CD4-positive, alpha-beta T cell (primary cell): ENCODE measurements at regions not wholly inside any gene's neighbourhood (a gene's known extent, or its start where the extent isn't known, plus 50 kb on each side); places are given as distances from the start of the nearest gene placed in this dataset.

Experiments used
- ATAC-seq: fragments of 200-7000 bp; cut with Tn5 transposase; one replicate; pipeline ENCODE4 v1.10.0; 2022; ENCODE audit warnings: mild to moderate bottlenecking; ENCODE audit not compliant: poor library complexity
- CTCF ChIA-PET: fragments of 350-600 bp; sonication (Branson Sonifier 250); formaldehyde crosslinking; loops from one replicate; lab custom pipeline; 2021; ENCODE audit warnings: antibody characterized with exemption, inconsistent platforms; lab: Charles Lee
- POLR2A ChIA-PET: fragments of 350-600 bp; sonication (Branson Sonifier 250); formaldehyde crosslinking; loops from one replicate; lab custom pipeline; 2021; ENCODE audit warnings: antibody characterized with exemption, inconsistent platforms; lab: Charles Lee
- DNase-seq, 14 experiments: peaks; one replicate each; pipeline ENCODE4 v3.0.0-alpha.2; 2013 to 2020; ENCODE audit warnings: mixed read lengths in 2 of 14
- H3K27ac ChIP-seq, 2 donors: one replicate each; pipeline versions ENCODE4 v1.5.1 to v1.7.0; 2013; ENCODE audit warnings: low read length in 2 of 2, low read depth in 1 of 2, mild to moderate bottlenecking in 1 of 2
- H3K27me3 ChIP-seq, 2 experiments: 1 replicate in 1 of 2; 2 replicates in 1 of 2; pipeline versions ENCODE4 v1.6.1 to v1.7.0; 2013; ENCODE audit warnings: low read length in 2 of 2, control low read depth in 1 of 2, mild to moderate bottlenecking in 1 of 2, moderate library complexity in 1 of 2; ENCODE audit not compliant: insufficient read depth in 2 of 2, control insufficient read depth in 1 of 2
- H3K36me3 ChIP-seq: one replicate; pipeline ENCODE4 v1.6.1; 2013; ENCODE audit warnings: low read length, control low read depth; ENCODE audit not compliant: insufficient read depth
- H3K4me1 ChIP-seq: one replicate; pipeline ENCODE4 v1.6.1; 2013; ENCODE audit warnings: low read length, control low read depth; ENCODE audit not compliant: insufficient read depth
- H3K4me3 ChIP-seq: one replicate; pipeline ENCODE4 v1.5.1; 2013; ENCODE audit warnings: mild to moderate bottlenecking, low read length, moderate library complexity
- H3K9me3 ChIP-seq, 2 experiments: 1 replicate in 1 of 2; 2 replicates in 1 of 2; pipeline versions ENCODE4 v1.6.1 to v1.7.0; 2013; ENCODE audit warnings: low read length in 2 of 2, mild to moderate bottlenecking in 2 of 2, control low read depth in 1 of 2, moderate library complexity in 1 of 2; ENCODE audit not compliant: control insufficient read depth in 1 of 2, insufficient read depth in 1 of 2
- H3K27ac Mint-ChIP-seq: one replicate; pipeline ENCODE4 v1.8.0; 2020; ENCODE audit warnings: mixed read lengths
- H3K27me3 Mint-ChIP-seq: one replicate; pipeline ENCODE4 v1.8.0; 2021; ENCODE audit warnings: mixed read lengths
- H3K36me3 Mint-ChIP-seq: one replicate; pipeline ENCODE4 v1.8.0; 2021; ENCODE audit warnings: low read depth, mixed read lengths
- H3K4me1 Mint-ChIP-seq: one replicate; pipeline ENCODE4 v1.8.0; 2021; ENCODE audit warnings: low read depth, mixed read lengths
- H3K4me3 Mint-ChIP-seq: one replicate; pipeline ENCODE4 v1.8.0; 2020; ENCODE audit warnings: mild to moderate bottlenecking, mixed read lengths
- H3K9me3 Mint-ChIP-seq: one replicate; pipeline ENCODE4 v1.8.0; 2020; ENCODE audit warnings: mixed read lengths
- intact Hi-C, 2 experiments: fragments of 100-400 bp; cut with DNase I in 1 of 2; cut with micrococcal nuclease in 1 of 2; formaldehyde crosslinking; loops; one replicate each; pipeline versions ENCODE4 v1.15.1 to v1.9.0; 2023 to 2025; cut with DNase I, micrococcal nuclease
- TF ChIP-seq, protein P1 (sequence below): fragments of 200-600 bp; IDR thresholded peaks from one replicate; pipeline ENCODE4 v1.8.0; 2022; ENCODE audit warnings: antibody characterized with exemption, mild to moderate bottlenecking

DNA sequence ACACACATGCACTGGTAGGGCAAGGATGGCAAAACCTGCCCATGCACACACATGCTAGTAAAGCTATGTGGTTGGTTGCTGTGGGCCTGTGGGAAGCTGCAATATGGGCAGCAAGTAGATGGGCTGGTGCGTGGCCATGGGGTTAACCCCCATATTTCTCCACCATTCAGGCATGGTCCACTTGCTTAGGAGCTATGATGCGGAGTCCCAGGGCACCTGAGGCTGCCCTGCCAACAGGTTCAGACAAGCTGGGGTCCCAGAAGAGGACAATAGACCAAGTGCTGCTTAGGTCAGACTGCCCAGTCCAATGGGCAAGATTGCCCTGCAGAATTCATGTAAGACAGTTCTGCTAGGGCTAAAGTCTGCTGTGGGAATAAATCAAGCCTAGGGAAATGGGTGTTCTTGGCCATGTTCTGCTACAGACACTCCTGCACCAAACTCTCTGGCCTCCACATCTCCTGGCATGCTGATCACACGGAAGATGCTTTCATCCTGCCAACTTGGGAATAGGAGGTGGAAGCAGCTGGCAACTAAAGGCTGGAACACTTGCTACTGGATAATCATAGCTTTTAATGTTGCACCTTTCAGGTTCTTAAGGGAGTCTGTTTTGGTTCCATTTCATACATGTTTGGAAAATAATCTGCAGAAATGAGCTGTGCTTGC lies 646.3 kb upstream of the SLITRK1 start:
- no peaks in the 10 kb centered on the region for H3K36me3 ChIP-seq
- H3K36me3 Mint-ChIP-seq = no peaks in the 10 kb centered on the region
- no peaks in the 10 kb centered on the region for H3K4me1 ChIP-seq
- intact Hi-C loops = no loop called here
- no peak overlapping the region for H3K4me3 Mint-ChIP-seq
- no peak overlapping the region for H3K27ac ChIP-seq
- no peaks in the 10 kb centered on the region for H3K27me3 ChIP-seq
- H3K4me1 Mint-ChIP-seq = no peaks in the 10 kb centered on the region
- no peaks in the 10 kb centered on the region for H3K9me3 Mint-ChIP-seq
- H3K27ac Mint-ChIP-seq = no peak overlapping the region
- no peak overlapping the region for H3K4me3 ChIP-seq
- H3K27me3 Mint-ChIP-seq = no peaks in the 10 kb centered on the region
- ATAC-seq (no peak), DNase-seq (no peak)
- H3K9me3 ChIP-seq = peaks cover 0 to 9% of the 10 kb centered on the region in 2 experiments
- ChIA-PET POLR2A (no interaction called here), CTCF (no interaction called here)
- TF ChIP-seq, protein P1, sequence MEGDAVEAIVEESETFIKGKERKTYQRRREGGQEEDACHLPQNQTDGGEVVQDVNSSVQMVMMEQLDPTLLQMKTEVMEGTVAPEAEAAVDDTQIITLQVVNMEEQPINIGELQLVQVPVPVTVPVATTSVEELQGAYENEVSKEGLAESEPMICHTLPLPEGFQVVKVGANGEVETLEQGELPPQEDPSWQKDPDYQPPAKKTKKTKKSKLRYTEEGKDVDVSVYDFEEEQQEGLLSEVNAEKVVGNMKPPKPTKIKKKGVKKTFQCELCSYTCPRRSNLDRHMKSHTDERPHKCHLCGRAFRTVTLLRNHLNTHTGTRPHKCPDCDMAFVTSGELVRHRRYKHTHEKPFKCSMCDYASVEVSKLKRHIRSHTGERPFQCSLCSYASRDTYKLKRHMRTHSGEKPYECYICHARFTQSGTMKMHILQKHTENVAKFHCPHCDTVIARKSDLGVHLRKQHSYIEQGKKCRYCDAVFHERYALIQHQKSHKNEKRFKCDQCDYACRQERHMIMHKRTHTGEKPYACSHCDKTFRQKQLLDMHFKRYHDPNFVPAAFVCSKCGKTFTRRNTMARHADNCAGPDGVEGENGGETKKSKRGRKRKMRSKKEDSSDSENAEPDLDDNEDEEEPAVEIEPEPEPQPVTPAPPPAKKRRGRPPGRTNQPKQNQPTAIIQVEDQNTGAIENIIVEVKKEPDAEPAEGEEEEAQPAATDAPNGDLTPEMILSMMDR = no peak

DNA sequence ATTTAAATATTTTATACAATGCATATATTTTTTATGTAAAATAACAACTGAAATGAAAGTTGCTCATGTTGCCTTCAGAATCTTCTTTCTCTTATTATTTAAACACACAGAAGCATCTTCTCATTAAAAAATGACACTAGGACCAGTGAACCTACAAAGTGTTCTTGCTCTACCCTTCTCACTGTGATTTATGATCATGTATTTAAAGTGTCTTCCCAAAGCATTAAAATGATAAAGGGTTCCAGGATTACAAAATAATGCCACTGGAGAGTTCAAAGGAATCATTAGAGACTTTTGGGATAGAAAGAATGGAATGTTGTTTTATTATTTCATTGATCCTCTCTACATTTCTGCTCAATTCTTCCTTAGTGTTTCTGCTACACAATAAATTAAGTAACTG lies 643.6 kb upstream of the SLITRK1 start:
- intact Hi-C loops = no loop called here
- Histone ChIP-seq H3K9me3 (peaks cover 0 to 9% of the 10 kb centered on the region in 2 experiments), H3K36me3 (no peaks in the 10 kb centered on the region), H3K4me1 (no peaks in the 10 kb centered on the region), H3K4me3 (no peak overlapping the region), H3K27me3 (no peaks in the 10 kb centered on the region), H3K27ac (no peak overlapping the region)
- Mint-ChIP-seq H3K36me3 (no peaks in the 10 kb centered on the region), H3K4me1 (no peaks in the 10 kb centered on the region), H3K9me3 (peaks cover under 1% of the 10 kb centered on the region), H3K4me3 (no peak overlapping the region), H3K27ac (no peak overlapping the region), H3K27me3 (no peaks in the 10 kb centered on the region)
- CTCF ChIA-PET = no interaction called here
- DNase-seq (no peak), ATAC-seq (no peak)
- POLR2A ChIA-PET = no interaction called here
- TF ChIP-seq, protein P1 = no peak

DNA sequence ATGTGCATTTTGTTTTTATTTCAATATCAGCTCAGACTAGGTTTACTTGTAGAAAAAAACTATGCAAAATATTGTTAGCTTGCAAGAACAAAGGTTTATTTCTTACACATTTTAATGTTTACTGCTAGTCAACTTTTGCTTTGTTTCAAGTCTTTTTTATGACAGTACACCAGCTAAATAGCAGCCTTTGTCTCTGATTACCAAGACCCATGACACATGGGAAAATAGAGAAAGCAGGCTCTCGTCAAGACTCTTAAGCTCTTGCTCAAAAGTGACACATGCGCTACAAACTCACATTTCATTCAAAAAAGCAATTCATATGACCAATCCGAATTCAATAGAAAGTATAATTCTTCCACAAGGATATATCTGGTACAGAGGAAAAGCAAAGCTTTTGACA lies 642.3 kb upstream of the SLITRK1 start:
- Mint-ChIP-seq H3K36me3 (no peaks in the 10 kb centered on the region), H3K9me3 (peaks cover 3% of the 10 kb centered on the region), H3K27ac (no peak overlapping the region), H3K27me3 (no peaks in the 10 kb centered on the region), H3K4me1 (no peaks in the 10 kb centered on the region), H3K4me3 (no peak overlapping the region)
- H3K9me3 ChIP-seq = peaks cover 0 to 9% of the 10 kb centered on the region in 2 experiments
- no peak overlapping the region for H3K27ac ChIP-seq
- CTCF ChIA-PET = no interaction called here
- no peaks in the 10 kb centered on the region for H3K27me3 ChIP-seq
- H3K4me3 ChIP-seq = no peak overlapping the region
- intact Hi-C loops = no loop called here
- TF ChIP-seq, protein P1 = no peak
- H3K36me3 ChIP-seq = no peaks in the 10 kb centered on the region
- no peaks in the 10 kb centered on the region for H3K4me1 ChIP-seq
- POLR2A ChIA-PET = no interaction called here
- ATAC-seq (no peak), DNase-seq (no peak)
